B cell (primary cell): ENCODE measurements at regions not wholly inside any gene's neighbourhood (a gene's known extent, or its start where the extent isn't known, plus 50 kb on each side); places are given as distances from the start of the nearest gene placed in this dataset.

Experiments used
- ATAC-seq: fragments of 200-7000 bp; cut with Tn5 transposase; one replicate; pipeline ENCODE4 v1.10.0; 2021; ENCODE audit warnings: low read depth, mild to moderate bottlenecking, moderate number of reproducible peaks, moderate library complexity
- CTCF ChIA-PET: fragments of 350-600 bp; sonication (Branson Sonifier 250); formaldehyde crosslinking; loops from one replicate; lab custom pipeline; 2021; ENCODE audit warnings: antibody characterized with exemption, inconsistent platforms; lab: Charles Lee
- POLR2A ChIA-PET: fragments of 350-600 bp; sonication (Branson Sonifier 250); formaldehyde crosslinking; loops from one replicate; lab custom pipeline; 2021; ENCODE audit warnings: antibody characterized with exemption; lab: Charles Lee
- DNase-seq: peaks from one replicate; pipeline ENCODE4 v3.0.0; 2013
- H2AFZ ChIP-seq: 2 replicates; pipeline ENCODE4 v1.6.1; 2012; ENCODE audit warnings: mild to moderate bottlenecking, low read depth, low read length; ENCODE audit not compliant: insufficient read depth, poor library complexity, severe bottlenecking
- H3K27ac ChIP-seq, 2 donors: 1 replicate in 1 of 2; 2 replicates in 1 of 2; pipeline ENCODE4 v1.5.1; 2012 to 2013; ENCODE audit warnings: low read length in 2 of 2, mild to moderate bottlenecking in 2 of 2, moderate library complexity in 1 of 2
- H3K27me3 ChIP-seq, 4 experiments: fragments of 200-600 bp in 1 of 4; sonication (generic) in 1 of 4; replicated peaks in 1 of 4; 1 replicate in 2 of 4; 2 replicates in 2 of 4; pipeline versions ENCODE4 v1.6.1 to v1.7.0; 2013 to 2016; ENCODE audit warnings: low read length in 3 of 4, mild to moderate bottlenecking in 2 of 4, mixed read lengths in 1 of 4, moderate library complexity in 1 of 4; ENCODE audit not compliant: insufficient read depth in 4 of 4, control insufficient read depth in 3 of 4; ENCODE audit errors: control extremely low read depth in 1 of 4
- H3K36me3 ChIP-seq, 2 experiments: replicated peaks in 1 of 2; 1 replicate in 1 of 2; 2 replicates in 1 of 2; pipeline versions ENCODE4 v1.6.1 to v1.7.1; 2013; ENCODE audit warnings: low read length in 1 of 2; ENCODE audit not compliant: insufficient read depth in 2 of 2, control insufficient read depth in 1 of 2; ENCODE audit errors: control extremely low read depth in 1 of 2, extremely low read depth in 1 of 2
- H3K4me1 ChIP-seq, 2 donors: fragments of 200-600 bp in 1 of 2; sonication (generic) in 1 of 2; 1 replicate in 1 of 2; 2 replicates in 1 of 2; pipeline versions ENCODE4 v1.5.1 to v1.6.1; 2013 to 2017; ENCODE audit warnings: low read length in 2 of 2; ENCODE audit not compliant: control insufficient read depth in 2 of 2, insufficient read depth in 2 of 2
- H3K4me2 ChIP-seq: replicated peaks from 2 replicates; pipeline ENCODE3; 2012; ENCODE audit warnings: mild to moderate bottlenecking, low read depth, low read length; ENCODE audit not compliant: poor library complexity, severe bottlenecking
- H3K4me3 ChIP-seq, 5 experiments: fragments of 200-600 bp in 1 of 5; sonication (generic) in 1 of 5; 1 replicate in 3 of 5; 2 replicates in 2 of 5; pipeline versions ENCODE4 v1.5.1 to v1.7.0; 2011 to 2016; ENCODE audit warnings: low read length in 4 of 5, mild to moderate bottlenecking in 4 of 5, low read depth in 2 of 5, control low read depth in 1 of 5, moderate library complexity in 1 of 5; ENCODE audit not compliant: insufficient read depth in 1 of 5; ENCODE audit errors: control extremely low read depth in 1 of 5, extremely low read depth in 1 of 5
- H3K79me2 ChIP-seq: fragments of 200-600 bp; sonication (generic); one replicate; pipeline ENCODE4 v1.6.0; 2016; ENCODE audit warnings: low read length; ENCODE audit not compliant: control insufficient read depth, insufficient read depth
- H3K9ac ChIP-seq: fragments of 200-600 bp; sonication (generic); 2 replicates; pipeline ENCODE4 v1.6.1; 2017; ENCODE audit warnings: mild to moderate bottlenecking, low read length, moderate library complexity
- H3K9me3 ChIP-seq, 3 donors: one replicate each; pipeline versions ENCODE4 v1.6.1 to v1.7.1; 2013; ENCODE audit warnings: low read length in 2 of 3; ENCODE audit not compliant: control insufficient read depth in 2 of 3, insufficient read depth in 1 of 3; ENCODE audit errors: control extremely low read depth in 1 of 3
- H4K20me1 ChIP-seq: 2 replicates; pipeline ENCODE4 v1.6.0; 2012; ENCODE audit warnings: mild to moderate bottlenecking, low read length; ENCODE audit not compliant: insufficient read depth, control insufficient read depth, poor library complexity, severe bottlenecking
- H3K27ac Mint-ChIP-seq: one replicate; pipeline ENCODE4 v1.8.0; 2021; ENCODE audit warnings: mixed read lengths
- H3K27me3 Mint-ChIP-seq: one replicate; pipeline ENCODE4 v1.8.0; 2021; ENCODE audit warnings: mixed read lengths
- H3K4me1 Mint-ChIP-seq: one replicate; pipeline ENCODE4 v1.8.0; 2021; ENCODE audit warnings: mixed read lengths
- H3K4me3 Mint-ChIP-seq: one replicate; pipeline ENCODE4 v1.8.0; 2021; ENCODE audit warnings: mixed read lengths
- H3K9me3 Mint-ChIP-seq: one replicate; pipeline ENCODE4 v1.8.0; 2022; ENCODE audit warnings: mixed read lengths; ENCODE audit not compliant: insufficient read depth
- CTCF ChIP-seq: fragments of 200-600 bp; IDR thresholded peaks from one replicate; pipeline ENCODE4 v1.8.0; 2022; ENCODE audit warnings: antibody characterized with exemption, mild to moderate bottlenecking
- EZH2 ChIP-seq: IDR thresholded peaks from 2 replicates; pipeline ENCODE4 v1.6.1; 2012; ENCODE audit warnings: borderline replicate concordance, low read depth, mild to moderate bottlenecking, moderate library complexity, low read length; ENCODE audit not compliant: insufficient read depth, poor library complexity, severe bottlenecking
- intact Hi-C: fragments of 100-400 bp; cut with micrococcal nuclease; formaldehyde crosslinking; loops from one replicate; pipeline ENCODE4 v1.10.0; 2022

- no peak for TF ChIP-seq EZH2
- peak; percentile 31 for TF ChIP-seq CTCF
- Histone ChIP-seq H3K9ac (no peak overlapping the region), H3K79me2 (no peaks in the 10 kb centered on the region), H2AFZ (no peak overlapping the region), H3K27ac (no peak overlapping the region), H3K4me3 (no peak overlapping the region), H3K27me3 (no peaks in the 10 kb centered on the region), H4K20me1 (no peaks in the 10 kb centered on the region), H3K9me3 (no peaks in the 10 kb centered on the region), H3K4me1 (no peaks in the 10 kb centered on the region), H3K36me3 (no peaks in the 10 kb centered on the region), H3K4me2 (no peak overlapping the region)
- ATAC-seq (no peak), DNase-seq (no peak)
- CTCF ChIA-PET = no interaction called here
- H3K4me3 Mint-ChIP-seq = no peak overlapping the region
- POLR2A ChIA-PET = no interaction called here
- no peaks in the 10 kb centered on the region for H3K4me1 Mint-ChIP-seq
- no peak overlapping the region for H3K27ac Mint-ChIP-seq
- intact Hi-C loops = no loop called here
- peaks cover 3% of the 10 kb centered on the region for H3K27me3 Mint-ChIP-seq
- H3K9me3 Mint-ChIP-seq = no peaks in the 10 kb centered on the region
Measured at GRCh38 chr5:95334900-95335538, 50.1 kb upstream of the MCTP1 start.
